ENCODE measurements at regions not wholly inside any gene's neighbourhood (a gene's known extent, or its start where the extent isn't known, plus 50 kb on each side); places are given as distances from the start of the nearest gene placed in this dataset.

- H3K4me3 ChIP-seq (ENCODE audit: low read depth in 1 of 3, low read length in 3 of 3) = no peak overlapping the region
- no peak overlapping the region for H3K9ac ChIP-seq (ENCODE audit: low read depth in 1 of 2, low read length in 2 of 2)
- DNase-seq (ENCODE audit: low spot score) = no peak
- peaks cover 0 to 2% (median 0%) of the 10 kb centered on the region in 4 donors for H3K27me3 ChIP-seq (ENCODE audit: control insufficient read depth in 4 of 4, insufficient read depth in 4 of 4, low read length in 3 of 4)
- no peaks in the 10 kb centered on the region for H3K9me3 ChIP-seq (ENCODE audit: control insufficient read depth in 4 of 4, low read length in 3 of 4)
- no peaks in the 10 kb centered on the region for H3K4me1 ChIP-seq (ENCODE audit: control insufficient read depth in 4 of 4, insufficient read depth in 4 of 4, low read length in 3 of 4)
- no peak overlapping the region for H3K27ac ChIP-seq (ENCODE audit: low read depth in 1 of 2, low read length in 2 of 2)
- WGBS = 96% methylated on average over 3 of the region's 3 CpGs
- no peak for TF ChIP-seq CTCF (IDR thresholded peaks at IDR 0.05; ENCODE audit: low read depth, low read length, missing input control)
- TF ChIP-seq RAD21 (IDR thresholded peaks at IDR 0.05) = no peak
- TF ChIP-seq REST (IDR thresholded peaks at IDR 0.05) = no peak
- TF ChIP-seq GABPA (IDR thresholded peaks at IDR 0.05 in 1 of 2, conservative IDR thresholded peaks at IDR 0.05 in 1 of 2) = no peak
- TF ChIP-seq JUND (IDR thresholded peaks at IDR 0.05) = no peak
- TF ChIP-seq HNF4G (IDR thresholded peaks at IDR 0.05) = no peak
- no peak for TF ChIP-seq ZBTB33 (IDR thresholded peaks at IDR 0.05)
- TF ChIP-seq RXRA (IDR thresholded peaks at IDR 0.05) = no peak
- H3K36me3 ChIP-seq (ENCODE audit: control insufficient read depth in 4 of 4, insufficient read depth in 3 of 4, low read depth in 1 of 4, low read length in 3 of 4) = no peaks in the 10 kb centered on the region
These were observed 264.0 kb downstream of the SKAP2 start for GRCh38 chr7:26600411-26600810.

- no peak overlapping the region for H3K9ac ChIP-seq (ENCODE audit: low read depth in 1 of 2, low read length in 2 of 2)
- H3K27ac ChIP-seq (ENCODE audit: low read depth in 1 of 2, low read length in 2 of 2) = no peak overlapping the region
- no peaks in the 10 kb centered on the region for H3K9me3 ChIP-seq (ENCODE audit: control insufficient read depth in 4 of 4, low read length in 3 of 4)
- H3K4me3 ChIP-seq (ENCODE audit: low read depth in 1 of 3, low read length in 3 of 3) = no peak overlapping the region
- no peaks in the 10 kb centered on the region for H3K36me3 ChIP-seq (ENCODE audit: control insufficient read depth in 4 of 4, insufficient read depth in 3 of 4, low read depth in 1 of 4, low read length in 3 of 4)
- no peak for DNase-seq (ENCODE audit: low spot score)
- no peaks in the 10 kb centered on the region for H3K4me1 ChIP-seq (ENCODE audit: control insufficient read depth in 4 of 4, insufficient read depth in 4 of 4, low read length in 3 of 4)
- TF ChIP-seq RAD21 (IDR thresholded peaks at IDR 0.05) (no peak), GABPA (IDR thresholded peaks at IDR 0.05 in 1 of 2, conservative IDR thresholded peaks at IDR 0.05 in 1 of 2) (no peak), HNF4G (IDR thresholded peaks at IDR 0.05) (no peak), REST (IDR thresholded peaks at IDR 0.05) (no peak), JUND (IDR thresholded peaks at IDR 0.05) (no peak), FOXA1 (IDR thresholded peaks at IDR 0.05) (no peak), CTCF (IDR thresholded peaks at IDR 0.05; ENCODE audit: low read depth, low read length, missing input control) (no peak), HNF4A (conservative IDR thresholded peaks at IDR 0.05) (no peak), FOXA2 (IDR thresholded peaks at IDR 0.05) (no peak), EGR1 (IDR thresholded peaks at IDR 0.05; ENCODE audit: low read depth in 2 of 2) (no peak), TAF1 (conservative IDR thresholded peaks at IDR 0.05) (no peak), RXRA (IDR thresholded peaks at IDR 0.05) (no peak), MAX (IDR thresholded peaks at IDR 0.05) (no peak), NR2F2 (IDR thresholded peaks at IDR 0.05) (no peak)
- peaks cover 0 to 2% (median 0%) of the 10 kb centered on the region in 4 donors for H3K27me3 ChIP-seq (ENCODE audit: control insufficient read depth in 4 of 4, insufficient read depth in 4 of 4, low read length in 3 of 4)
These were observed 260.8 kb downstream of the SKAP2 start for GRCh38 chr7:26603631-26604030.
